RWPE1 (cell line): ENCODE measurements at regions not wholly inside any gene's neighbourhood (a gene's known extent, or its start where the extent isn't known, plus 50 kb on each side); places are given as distances from the start of the nearest gene placed in this dataset.

Source experiments
- CTCF ChIA-PET: fragments of 350-600 bp; sonication (Branson Sonifier 250); formaldehyde crosslinking; extraction: SDS; loops from one replicate; lab custom pipeline; 2021; lab: Yijun Ruan, JAX
- POLR2A ChIA-PET: fragments of 400-600 bp; formaldehyde crosslinking; extraction: SDS; loops from one replicate; lab custom pipeline; 2020; ENCODE audit warnings: antibody characterized with exemption; ENCODE audit not compliant: low non-redundant PET; lab: Yijun Ruan, JAX
- DNase-seq: peaks from one replicate; pipeline ENCODE4 v3.0.0; 2012; ENCODE audit warnings: low spot score
- H3K27ac ChIP-seq: fragments of 450-650 bp; 2 replicates; pipeline ENCODE4 v1.5.1; 2017
- TF ChIP-seq, protein P1 (sequence below): fragments of 450-650 bp; conservative IDR thresholded peaks from 2 replicates; pipeline ENCODE4 v1.5.1; 2017; ENCODE audit warnings: low read depth, mild to moderate bottlenecking

DNA sequence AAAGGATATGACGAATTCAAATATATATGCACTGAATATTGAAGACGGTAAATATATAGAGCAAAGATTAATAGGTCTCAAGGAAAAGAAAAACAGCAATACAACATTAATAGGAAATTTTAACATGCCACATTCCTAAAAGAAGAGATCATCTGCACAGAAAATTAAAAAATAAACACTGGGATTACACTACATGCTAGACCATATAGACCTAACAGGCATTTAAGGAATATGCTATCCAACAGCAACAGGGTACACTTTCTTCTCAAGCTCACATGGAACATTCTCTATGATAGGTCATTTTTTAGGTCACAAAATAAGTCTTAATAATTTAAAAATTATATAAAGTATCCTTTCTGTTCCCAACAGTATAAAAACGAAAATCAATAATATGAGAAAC, 1038.3 kb downstream of the KCNT2 start:
- ChIA-PET CTCF (interaction anchor here (0.6 kb wide), 2 partner anchors 39 to 278 kb away, joined by 3 to 4 read pairs; no protein-coding TSS in a partner anchor), POLR2A (no interaction called here)
- TF ChIP-seq, protein P1, sequence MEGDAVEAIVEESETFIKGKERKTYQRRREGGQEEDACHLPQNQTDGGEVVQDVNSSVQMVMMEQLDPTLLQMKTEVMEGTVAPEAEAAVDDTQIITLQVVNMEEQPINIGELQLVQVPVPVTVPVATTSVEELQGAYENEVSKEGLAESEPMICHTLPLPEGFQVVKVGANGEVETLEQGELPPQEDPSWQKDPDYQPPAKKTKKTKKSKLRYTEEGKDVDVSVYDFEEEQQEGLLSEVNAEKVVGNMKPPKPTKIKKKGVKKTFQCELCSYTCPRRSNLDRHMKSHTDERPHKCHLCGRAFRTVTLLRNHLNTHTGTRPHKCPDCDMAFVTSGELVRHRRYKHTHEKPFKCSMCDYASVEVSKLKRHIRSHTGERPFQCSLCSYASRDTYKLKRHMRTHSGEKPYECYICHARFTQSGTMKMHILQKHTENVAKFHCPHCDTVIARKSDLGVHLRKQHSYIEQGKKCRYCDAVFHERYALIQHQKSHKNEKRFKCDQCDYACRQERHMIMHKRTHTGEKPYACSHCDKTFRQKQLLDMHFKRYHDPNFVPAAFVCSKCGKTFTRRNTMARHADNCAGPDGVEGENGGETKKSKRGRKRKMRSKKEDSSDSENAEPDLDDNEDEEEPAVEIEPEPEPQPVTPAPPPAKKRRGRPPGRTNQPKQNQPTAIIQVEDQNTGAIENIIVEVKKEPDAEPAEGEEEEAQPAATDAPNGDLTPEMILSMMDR: no peak
- no peak overlapping the region for H3K27ac ChIP-seq
- DNase-seq: no peak

DNA sequence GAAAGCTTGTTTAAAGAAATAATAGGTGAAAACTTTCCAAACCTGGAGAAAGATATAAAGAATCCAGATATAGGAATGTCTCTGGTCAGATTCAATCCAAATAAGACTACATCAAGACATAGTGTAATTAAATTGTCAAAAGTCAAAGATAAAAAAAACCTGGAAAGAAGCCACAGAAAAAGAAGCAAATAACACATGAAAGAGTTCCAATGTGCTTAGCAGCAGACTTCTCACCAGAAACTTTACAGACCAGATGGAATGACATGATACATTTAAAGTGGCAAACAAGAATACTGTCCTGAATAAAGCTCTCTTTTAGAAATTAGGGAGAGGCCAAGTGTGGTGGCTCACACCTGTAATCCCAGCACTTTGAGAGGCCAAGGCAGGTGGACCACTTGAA, 1039.9 kb downstream of the KCNT2 start:
- DNase-seq: no peak
- ChIA-PET POLR2A (no interaction called here), CTCF (interaction anchor here (0.6 kb wide), 1 partner anchor 120 kb away, joined by 4 read pairs; no protein-coding TSS in a partner anchor)
- no peak overlapping the region for H3K27ac ChIP-seq
- TF ChIP-seq, protein P1: no peak

DNA sequence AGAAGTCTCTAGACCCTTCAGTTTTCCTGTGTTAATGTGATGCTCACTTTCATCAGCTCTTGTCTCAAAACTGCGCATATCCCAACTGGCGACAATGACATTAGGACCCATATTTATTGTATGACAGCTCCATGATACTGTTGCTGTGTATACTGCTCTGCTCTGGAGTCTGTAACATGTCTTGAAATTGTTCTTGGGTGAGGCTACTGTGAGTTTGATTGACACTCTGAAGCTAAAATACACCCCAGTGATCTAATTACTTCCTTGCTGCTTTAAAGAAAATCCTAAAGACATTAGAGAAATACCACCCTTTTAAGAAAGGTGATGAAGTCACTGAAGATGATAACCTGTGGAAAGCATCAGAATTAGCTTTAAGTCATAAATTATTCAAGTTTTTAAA, 1046.2 kb downstream of the KCNT2 start:
- TF ChIP-seq, protein P1: no peak
- ChIA-PET POLR2A (no interaction called here), CTCF (interaction anchor here (1.0 kb wide), 1 partner anchor 18 kb away, joined by 3 read pairs; no protein-coding TSS in a partner anchor)
- H3K27ac ChIP-seq: no peak overlapping the region
- DNase-seq: no peak

DNA sequence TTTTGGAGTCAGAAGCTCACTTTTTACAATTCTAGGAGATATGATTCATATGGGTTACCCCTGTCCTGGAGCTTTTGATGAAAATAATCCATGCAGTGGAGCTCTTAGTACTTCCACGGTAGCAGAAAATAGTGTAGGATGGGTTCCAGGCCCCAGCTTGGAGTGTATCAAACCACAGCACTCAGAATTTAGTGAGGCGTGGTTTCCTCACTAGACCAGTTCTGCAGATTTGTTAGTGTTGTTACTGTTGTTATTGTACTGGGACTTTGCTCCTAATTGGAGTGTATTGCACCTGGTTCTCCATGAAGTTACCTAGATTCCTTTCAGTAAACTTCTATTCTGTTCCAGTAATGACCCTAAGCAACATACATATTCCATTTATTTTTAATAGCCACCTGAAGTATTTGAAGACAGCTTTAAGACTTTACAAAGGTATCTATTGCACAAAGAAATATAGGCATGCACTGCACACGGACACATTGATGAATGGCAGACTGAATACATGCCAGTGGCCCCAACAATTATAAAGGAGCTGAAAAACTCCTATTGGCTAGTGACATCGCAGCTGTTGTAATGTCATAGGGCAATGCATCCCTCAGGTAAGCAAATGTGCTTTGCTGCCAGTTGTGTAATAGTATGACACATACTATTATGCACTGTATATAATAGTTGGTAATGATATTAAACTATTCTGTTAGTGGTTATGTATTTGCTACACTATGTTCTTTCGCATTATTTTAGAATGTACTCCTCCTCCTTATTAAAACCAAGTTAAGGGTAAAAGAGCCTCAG, 1058.0 kb downstream of the KCNT2 start:
- H3K27ac ChIP-seq: no peak overlapping the region
- no peak for DNase-seq
- POLR2A ChIA-PET: no interaction called here
- CTCF ChIA-PET: no interaction called here
- TF ChIP-seq, protein P1: no peak

DNA sequence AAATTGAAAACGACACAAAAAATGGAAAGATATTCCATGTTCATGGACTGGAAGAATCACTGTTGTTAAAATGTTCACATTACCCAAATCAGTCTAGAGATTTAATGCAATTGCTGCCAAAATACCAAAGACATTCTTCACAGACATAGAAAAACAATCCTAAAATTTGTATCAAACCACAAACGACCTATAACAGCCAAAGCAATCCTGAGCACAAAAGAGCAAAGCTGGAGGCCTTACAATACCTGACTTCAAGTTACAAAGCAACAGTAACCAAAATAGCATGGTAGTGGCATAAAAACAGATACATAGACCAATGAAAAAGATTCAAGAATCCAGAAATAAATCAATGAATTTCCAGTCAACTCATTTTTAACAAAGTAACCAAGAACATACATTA, 1077.3 kb downstream of the KCNT2 start:
- ChIA-PET CTCF (interaction anchor here (0.6 kb wide), 2 partner anchors 39 to 1727 kb away, joined by 3 to 4 read pairs; no protein-coding TSS in a partner anchor), POLR2A (no interaction called here)
- TF ChIP-seq, protein P1: no peak
- no peak for DNase-seq
- no peak overlapping the region for H3K27ac ChIP-seq

DNA sequence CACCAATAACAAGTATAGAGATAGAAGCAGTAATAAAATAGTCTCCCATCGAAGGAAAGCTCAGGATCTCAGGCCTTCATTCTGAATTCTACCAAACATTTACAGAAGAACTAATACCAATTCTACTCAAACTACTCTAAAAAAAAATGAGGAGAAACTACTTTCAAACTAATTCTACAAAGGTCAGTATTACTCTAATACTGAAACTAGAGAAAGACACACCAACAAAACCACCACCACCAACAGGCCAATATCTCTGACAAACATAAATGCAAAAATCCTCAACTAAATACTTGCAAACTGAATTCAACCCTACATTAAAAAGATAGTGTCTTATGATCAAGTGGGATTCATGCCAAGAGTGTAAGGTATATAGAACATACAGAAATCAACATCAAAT, 1078.4 kb downstream of the KCNT2 start:
- TF ChIP-seq, protein P1: no peak
- DNase-seq: no peak
- CTCF ChIA-PET: interaction anchor here (0.7 to 1.2 kb wide), 2 partner anchors 11 to 489 kb away, joined by 3 to 6 read pairs; no protein-coding TSS in a partner anchor
- H3K27ac ChIP-seq: no peak overlapping the region
- POLR2A ChIA-PET: no interaction called here
